ENCODE measurements at regions not wholly inside any gene's neighbourhood (a gene's known extent, or its start where the extent isn't known, plus 50 kb on each side); places are given as distances from the start of the nearest gene placed in this dataset.

GRCh38 chr17:52357854-52358253 lies 199.3 kb upstream of the CA10 start:
- DNase-seq: no peak

- DNase-seq: no peak
These were observed 178.3 kb upstream of the CA10 start for GRCh38 chr17:52336796-52337195.

- no peak for DNase-seq
These were observed 147.8 kb upstream of the CA10 start for GRCh38 chr17:52306314-52306713.

GRCh38 chr17:52298881-52299280 lies 140.4 kb upstream of the CA10 start:
- no peak for DNase-seq

GRCh38 chr17:52297230-52298010 lies 138.9 kb upstream of the CA10 start:
- DNase-seq: no peak

- DNase-seq: no peak
These were observed 135.8 kb upstream of the CA10 start for GRCh38 chr17:52294301-52294700.

GRCh38 chr17:52287611-52288010 lies 129.1 kb upstream of the CA10 start:
- no peak for DNase-seq

- DNase-seq: no peak
These were observed 125.4 kb upstream of the CA10 start for GRCh38 chr17:52283872-52284271.

GRCh38 chr17:52276381-52277008 lies 118.0 kb upstream of the CA10 start:
- no peak for DNase-seq

GRCh38 chr17:52271781-52272180 lies 113.3 kb upstream of the CA10 start:
- no peak for DNase-seq

- DNase-seq: no peak
These were observed 96.8 kb upstream of the CA10 start for GRCh38 chr17:52255347-52255746.

- DNase-seq: no peak
These were observed 86.2 kb upstream of the CA10 start for GRCh38 chr17:52244689-52245088.

GRCh38 chr17:52242268-52242667 lies 83.8 kb upstream of the CA10 start:
- no peak for DNase-seq

- DNase-seq: no peak
These were observed 78.6 kb upstream of the CA10 start for GRCh38 chr17:52237151-52237550.

GRCh38 chr17:52235516-52235915 lies 77.0 kb upstream of the CA10 start:
- DNase-seq: no peak

- DNase-seq: no peak
These were observed 75.1 kb upstream of the CA10 start for GRCh38 chr17:52233632-52234031.

- DNase-seq: no peak
These were observed 74.7 kb upstream of the CA10 start for GRCh38 chr17:52233176-52233575.

- DNase-seq: no peak
These were observed 70.3 kb upstream of the CA10 start for GRCh38 chr17:52228823-52229222.

- no peak for DNase-seq
These were observed 69.4 kb upstream of the CA10 start for GRCh38 chr17:52227926-52228325.

- no peak for DNase-seq
These were observed 54.9 kb upstream of the CA10 start for GRCh38 chr17:52213451-52213850.

- DNase-seq: no peak
These were observed 54.3 kb upstream of the CA10 start for GRCh38 chr17:52212851-52213250.

- DNase-seq: no peak
These were observed 51.0 kb upstream of the CA10 start for GRCh38 chr17:52209507-52209906.

Measured in cortex of kidney (tissue), 1 donor.